ENCODE measurements at regions not wholly inside any gene's neighbourhood (a gene's known extent, or its start where the extent isn't known, plus 50 kb on each side); places are given as distances from the start of the nearest gene placed in this dataset.

DNA sequence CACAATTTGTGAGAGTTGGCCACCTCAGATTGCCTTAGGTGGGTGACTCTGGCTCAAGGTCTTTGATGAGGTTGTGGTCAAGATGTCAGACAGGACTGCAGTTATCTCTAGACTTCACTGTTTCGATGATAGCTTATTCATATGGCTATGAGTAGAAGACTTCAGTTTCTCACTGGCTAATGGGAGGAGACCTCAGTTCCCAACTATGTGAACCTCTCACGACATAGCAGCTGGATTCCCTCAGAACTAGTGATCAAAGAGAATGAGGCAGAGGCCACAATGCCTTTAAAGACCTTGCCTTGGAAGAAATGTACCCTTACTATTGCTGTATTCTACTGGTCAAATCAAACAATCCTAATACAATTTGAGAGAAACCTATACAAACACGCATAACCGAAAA is 607.5 kb upstream of the ROBO2 start:
- H3K4me3 ChIP-seq (ENCODE audit: low read depth in 1 of 2, low read length in 2 of 2): no peak overlapping the region
- H3K79me2 ChIP-seq (ENCODE audit: insufficient read depth, low read length): no peaks in the 10 kb centered on the region
- no peak overlapping the region for H3K9ac ChIP-seq (ENCODE audit: low read depth, low read length)
- H3K27me3 ChIP-seq (ENCODE audit: insufficient read depth, low read length, poor library complexity): no peaks in the 10 kb centered on the region
- no peaks in the 10 kb centered on the region for H3K9me3 ChIP-seq (ENCODE audit: insufficient read depth, low read length, severe bottlenecking)
- no peak for ATAC-seq (ENCODE audit: insufficient read depth, low read depth)
- no peaks in the 10 kb centered on the region for H3K4me1 ChIP-seq (ENCODE audit: insufficient read depth, low read length)
- no peak overlapping the region for H3K4me2 ChIP-seq (ENCODE audit: insufficient read depth, low read length)
- H2AFZ ChIP-seq (ENCODE audit: low read depth, low read length): no peak overlapping the region
- no peak overlapping the region for H3K27ac ChIP-seq (ENCODE audit: low read length)
- H3K36me3 ChIP-seq (ENCODE audit: insufficient read depth, low read length): no peaks in the 10 kb centered on the region
- TF ChIP-seq, protein P1, sequence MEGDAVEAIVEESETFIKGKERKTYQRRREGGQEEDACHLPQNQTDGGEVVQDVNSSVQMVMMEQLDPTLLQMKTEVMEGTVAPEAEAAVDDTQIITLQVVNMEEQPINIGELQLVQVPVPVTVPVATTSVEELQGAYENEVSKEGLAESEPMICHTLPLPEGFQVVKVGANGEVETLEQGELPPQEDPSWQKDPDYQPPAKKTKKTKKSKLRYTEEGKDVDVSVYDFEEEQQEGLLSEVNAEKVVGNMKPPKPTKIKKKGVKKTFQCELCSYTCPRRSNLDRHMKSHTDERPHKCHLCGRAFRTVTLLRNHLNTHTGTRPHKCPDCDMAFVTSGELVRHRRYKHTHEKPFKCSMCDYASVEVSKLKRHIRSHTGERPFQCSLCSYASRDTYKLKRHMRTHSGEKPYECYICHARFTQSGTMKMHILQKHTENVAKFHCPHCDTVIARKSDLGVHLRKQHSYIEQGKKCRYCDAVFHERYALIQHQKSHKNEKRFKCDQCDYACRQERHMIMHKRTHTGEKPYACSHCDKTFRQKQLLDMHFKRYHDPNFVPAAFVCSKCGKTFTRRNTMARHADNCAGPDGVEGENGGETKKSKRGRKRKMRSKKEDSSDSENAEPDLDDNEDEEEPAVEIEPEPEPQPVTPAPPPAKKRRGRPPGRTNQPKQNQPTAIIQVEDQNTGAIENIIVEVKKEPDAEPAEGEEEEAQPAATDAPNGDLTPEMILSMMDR (IDR thresholded peaks at IDR 0.05; ENCODE audit: borderline replicate concordance, extremely low read depth, low read length, poor library complexity, severe bottlenecking): no peak
- TF ChIP-seq EZH2 (IDR thresholded peaks at IDR 0.05; ENCODE audit: borderline replicate concordance, low read depth, low read length, severe bottlenecking): no peak
- H4K20me1 ChIP-seq (ENCODE audit: insufficient read depth, low read length): no peaks in the 10 kb centered on the region
- DNase-seq: no peak

GRCh38 chr3:76436894-76437293 is 603.0 kb upstream of the ROBO2 start:
- TF ChIP-seq, protein P1 (IDR thresholded peaks at IDR 0.05; ENCODE audit: borderline replicate concordance, extremely low read depth, low read length, poor library complexity, severe bottlenecking): no peak
- TF ChIP-seq EZH2 (IDR thresholded peaks at IDR 0.05; ENCODE audit: borderline replicate concordance, low read depth, low read length, severe bottlenecking): no peak
- Histone ChIP-seq H3K4me2 (ENCODE audit: insufficient read depth, low read length) (no peak overlapping the region), H3K4me1 (ENCODE audit: insufficient read depth, low read length) (no peaks in the 10 kb centered on the region), H3K79me2 (ENCODE audit: insufficient read depth, low read length) (no peaks in the 10 kb centered on the region), H2AFZ (ENCODE audit: low read depth, low read length) (no peak overlapping the region), H3K9ac (ENCODE audit: low read depth, low read length) (no peak overlapping the region), H3K36me3 (ENCODE audit: insufficient read depth, low read length) (no peaks in the 10 kb centered on the region), H3K4me3 (ENCODE audit: low read depth in 1 of 2, low read length in 2 of 2) (no peak overlapping the region), H3K27me3 (ENCODE audit: insufficient read depth, low read length, poor library complexity) (no peaks in the 10 kb centered on the region), H3K27ac (ENCODE audit: low read length) (no peak overlapping the region), H4K20me1 (ENCODE audit: insufficient read depth, low read length) (no peaks in the 10 kb centered on the region), H3K9me3 (ENCODE audit: insufficient read depth, low read length, severe bottlenecking) (no peaks in the 10 kb centered on the region)
- DNase-seq (no peak), ATAC-seq (ENCODE audit: insufficient read depth, low read depth) (no peak)

DNA sequence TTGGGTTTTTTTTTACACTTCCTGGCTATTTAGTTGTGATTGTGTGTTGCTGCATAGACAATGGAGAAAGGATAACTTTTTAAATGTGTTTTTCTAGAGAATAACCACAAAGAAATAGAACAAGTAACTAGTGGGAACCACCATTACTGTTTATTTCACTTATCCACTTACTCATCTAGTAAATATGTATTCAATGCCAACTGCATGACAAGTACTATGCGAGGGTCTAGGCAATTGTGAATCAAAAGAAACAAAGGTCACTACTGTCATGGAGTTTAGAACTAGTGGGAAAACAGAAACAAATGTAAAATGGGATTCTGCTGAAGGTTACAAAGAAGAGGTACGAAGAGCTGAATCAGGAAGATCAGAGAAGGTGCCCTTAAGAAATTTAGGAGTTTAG is 600.9 kb upstream of the ROBO2 start:
- H3K36me3 ChIP-seq (ENCODE audit: insufficient read depth, low read length): no peaks in the 10 kb centered on the region
- H3K27ac ChIP-seq (ENCODE audit: low read length): no peak overlapping the region
- no peak overlapping the region for H3K4me2 ChIP-seq (ENCODE audit: insufficient read depth, low read length)
- H3K27me3 ChIP-seq (ENCODE audit: insufficient read depth, low read length, poor library complexity): no peaks in the 10 kb centered on the region
- H3K4me3 ChIP-seq (ENCODE audit: low read depth in 1 of 2, low read length in 2 of 2): no peak overlapping the region
- H3K4me1 ChIP-seq (ENCODE audit: insufficient read depth, low read length): no peaks in the 10 kb centered on the region
- H4K20me1 ChIP-seq (ENCODE audit: insufficient read depth, low read length): no peaks in the 10 kb centered on the region
- no peak overlapping the region for H3K9ac ChIP-seq (ENCODE audit: low read depth, low read length)
- no peaks in the 10 kb centered on the region for H3K9me3 ChIP-seq (ENCODE audit: insufficient read depth, low read length, severe bottlenecking)
- no peaks in the 10 kb centered on the region for H3K79me2 ChIP-seq (ENCODE audit: insufficient read depth, low read length)
- no peak for ATAC-seq (ENCODE audit: insufficient read depth, low read depth)
- no peak for TF ChIP-seq EZH2 (IDR thresholded peaks at IDR 0.05; ENCODE audit: borderline replicate concordance, low read depth, low read length, severe bottlenecking)
- TF ChIP-seq, protein P1 (IDR thresholded peaks at IDR 0.05; ENCODE audit: borderline replicate concordance, extremely low read depth, low read length, poor library complexity, severe bottlenecking): no peak
- H2AFZ ChIP-seq (ENCODE audit: low read depth, low read length): no peak overlapping the region
- no peak for DNase-seq

- H3K9ac ChIP-seq (ENCODE audit: low read depth, low read length): no peak overlapping the region
- no peaks in the 10 kb centered on the region for H4K20me1 ChIP-seq (ENCODE audit: insufficient read depth, low read length)
- no peaks in the 10 kb centered on the region for H3K36me3 ChIP-seq (ENCODE audit: insufficient read depth, low read length)
- no peak overlapping the region for H3K4me3 ChIP-seq (ENCODE audit: low read depth in 1 of 2, low read length in 2 of 2)
- no peak for DNase-seq
- no peaks in the 10 kb centered on the region for H3K79me2 ChIP-seq (ENCODE audit: insufficient read depth, low read length)
- ATAC-seq (ENCODE audit: insufficient read depth, low read depth): no peak
- no peak overlapping the region for H3K4me2 ChIP-seq (ENCODE audit: insufficient read depth, low read length)
- H3K27me3 ChIP-seq (ENCODE audit: insufficient read depth, low read length, poor library complexity): no peaks in the 10 kb centered on the region
- no peak overlapping the region for H3K27ac ChIP-seq (ENCODE audit: low read length)
- no peaks in the 10 kb centered on the region for H3K9me3 ChIP-seq (ENCODE audit: insufficient read depth, low read length, severe bottlenecking)
- no peak for TF ChIP-seq EZH2 (IDR thresholded peaks at IDR 0.05; ENCODE audit: borderline replicate concordance, low read depth, low read length, severe bottlenecking)
- TF ChIP-seq, protein P1 (IDR thresholded peaks at IDR 0.05; ENCODE audit: borderline replicate concordance, extremely low read depth, low read length, poor library complexity, severe bottlenecking): no peak
- no peaks in the 10 kb centered on the region for H3K4me1 ChIP-seq (ENCODE audit: insufficient read depth, low read length)
- H2AFZ ChIP-seq (ENCODE audit: low read depth, low read length): no peak overlapping the region
Measured at GRCh38 chr3:76442374-76442915, 597.5 kb upstream of the ROBO2 start.

All from DND-41 (cell line).